ENCODE measurements at regions not wholly inside any gene's neighbourhood (a gene's known extent, or its start where the extent isn't known, plus 50 kb on each side); places are given as distances from the start of the nearest gene placed in this dataset.
"Not testable (repeated sequence)": the region's sequence is repeated elsewhere in the genome, so short reads cannot be mapped to it uniquely, and the experiment has no call there.

GRCh38 chr11:37301405-37301804 lies 703.4 kb upstream of the RAG2 start:
- DNase-seq (ENCODE audit: low spot score); ATAC-seq: not testable (repeated sequence)

GRCh38 chr11:37298173-37298572 lies 700.1 kb upstream of the RAG2 start:
- ATAC-seq (no peak), DNase-seq (ENCODE audit: low spot score) (no peak)

- ATAC-seq: no peak
- DNase-seq (ENCODE audit: low spot score): no peak
Measured at GRCh38 chr11:37286890-37287289, 688.9 kb upstream of the RAG2 start.

- DNase-seq (ENCODE audit: low spot score) (no peak), ATAC-seq (no peak)
Measured at GRCh38 chr11:37282367-37282766, 684.3 kb upstream of the RAG2 start.

- DNase-seq (ENCODE audit: low spot score): no peak
- ATAC-seq: no peak
Measured at GRCh38 chr11:37280200-37280599, 682.2 kb upstream of the RAG2 start.

- ATAC-seq: no peak
Measured at GRCh38 chr11:37277896-37278465, 679.9 kb upstream of the RAG2 start.

GRCh38 chr11:37264783-37265182 lies 666.7 kb upstream of the RAG2 start:
- no peak for ATAC-seq
- DNase-seq (ENCODE audit: low spot score): no peak

More at GRCh38 chr11:37277896-37278465, 679.9 kb upstream of the RAG2 start:
- DNase-seq (ENCODE audit: low spot score): no peak

- ATAC-seq (no peak), DNase-seq (ENCODE audit: low spot score) (no peak)
Measured at GRCh38 chr11:37264060-37264459, 666.0 kb upstream of the RAG2 start.

- not testable (repeated sequence) for DNase-seq (ENCODE audit: low spot score); ATAC-seq
Measured at GRCh38 chr11:37263467-37263866, 665.4 kb upstream of the RAG2 start.

- ATAC-seq (no peak), DNase-seq (ENCODE audit: low spot score) (no peak)
Measured at GRCh38 chr11:37259734-37260133, 661.7 kb upstream of the RAG2 start.

GRCh38 chr11:37248145-37248544 lies 650.1 kb upstream of the RAG2 start:
- peak; percentile 86 for ATAC-seq
- DNase-seq (ENCODE audit: low spot score): no peak

GRCh38 chr11:37246092-37246491 lies 648.1 kb upstream of the RAG2 start:
- ATAC-seq: not testable (repeated sequence)

GRCh38 chr11:37230865-37231264 lies 632.8 kb upstream of the RAG2 start:
- DNase-seq (ENCODE audit: low spot score) (no peak), ATAC-seq (no peak)

More at GRCh38 chr11:37246092-37246491, 648.1 kb upstream of the RAG2 start:
- DNase-seq (ENCODE audit: low spot score): not testable (repeated sequence)

- DNase-seq (ENCODE audit: low spot score) (no peak), ATAC-seq (no peak)
Measured at GRCh38 chr11:37223962-37224361, 625.9 kb upstream of the RAG2 start.

GRCh38 chr11:37203006-37203405 lies 605.0 kb upstream of the RAG2 start:
- no peak for ATAC-seq
- no peak for DNase-seq (ENCODE audit: low spot score)

GRCh38 chr11:37199082-37199481 lies 601.0 kb upstream of the RAG2 start:
- ATAC-seq (no peak), DNase-seq (ENCODE audit: low spot score) (no peak)

- DNase-seq (ENCODE audit: low spot score) (no peak), ATAC-seq (no peak)
Measured at GRCh38 chr11:37184326-37184725, 586.3 kb upstream of the RAG2 start.

GRCh38 chr11:37182031-37182430 lies 584.0 kb upstream of the RAG2 start:
- no peak for ATAC-seq
- DNase-seq (ENCODE audit: low spot score): no peak

- ATAC-seq (no peak), DNase-seq (ENCODE audit: low spot score) (no peak)
Measured at GRCh38 chr11:37177721-37178120, 579.7 kb upstream of the RAG2 start.

GRCh38 chr11:37171451-37171850 lies 573.4 kb upstream of the RAG2 start:
- DNase-seq (ENCODE audit: low spot score): no peak
- no peak for ATAC-seq

- ATAC-seq: no peak
- DNase-seq (ENCODE audit: low spot score): no peak
Measured at GRCh38 chr11:37170311-37170710, 572.3 kb upstream of the RAG2 start.

- not testable (repeated sequence) for ATAC-seq; DNase-seq (ENCODE audit: low spot score)
Measured at GRCh38 chr11:37145434-37145833, 547.4 kb upstream of the RAG2 start.

- ATAC-seq (no peak), DNase-seq (ENCODE audit: low spot score) (no peak)
Measured at GRCh38 chr11:37142591-37142990, 544.6 kb upstream of the RAG2 start.
